Uterus (tissue), 3 donors: ENCODE measurements at regions not wholly inside any gene's neighbourhood (a gene's known extent, or its start where the extent isn't known, plus 50 kb on each side); places are given as distances from the start of the nearest gene placed in this dataset.

Experiments used
- DNase-seq, 2 donors: peaks; one replicate each; pipeline ENCODE4 v3.0.0-alpha.2; 2019 to 2020
- H3K27ac ChIP-seq, 2 donors: fragments of 200-600 bp; sonication (generic); 1 replicate in 1 of 2; 2 replicates in 1 of 2; pipeline ENCODE4 v1.5.1; 2016 to 2018
- H3K27me3 ChIP-seq, 2 donors: fragments of 200-600 bp; sonication (generic); one replicate each; pipeline ENCODE4 v1.5.1; 2018 to 2019; ENCODE audit warnings: control low read depth in 1 of 2
- H3K36me3 ChIP-seq, 2 donors: fragments of 200-600 bp; sonication (generic); one replicate each; pipeline ENCODE4 v1.5.1; 2019; ENCODE audit warnings: control low read depth in 1 of 2
- H3K4me1 ChIP-seq, 2 donors: fragments of 200-600 bp; sonication (generic); one replicate each; pipeline ENCODE4 v1.5.1; 2018 to 2019; ENCODE audit warnings: control low read depth in 1 of 2
- H3K4me3 ChIP-seq, 2 donors: fragments of 200-600 bp; sonication (generic); 1 replicate in 1 of 2; 2 replicates in 1 of 2; pipeline ENCODE4 v1.5.1; 2018 to 2019; ENCODE audit warnings: mild to moderate bottlenecking in 1 of 2
- H3K9me3 ChIP-seq, 2 donors: fragments of 200-600 bp; sonication (generic); one replicate each; pipeline ENCODE4 v1.5.1; 2019; ENCODE audit warnings: control low read depth in 1 of 2
- CTCF ChIP-seq, 4 experiments: fragments of 200-600 bp in 2 of 4; fragments of 450-650 bp in 2 of 4; sonication (generic) in 2 of 4; IDR thresholded peaks; one replicate each; pipeline ENCODE4 v1.5.1; 2016 to 2019; ENCODE audit warnings: antibody characterized with exemption in 4 of 4, mild to moderate bottlenecking in 2 of 4, moderate library complexity in 1 of 4
- POLR2A ChIP-seq, 2 donors: fragments of 450-650 bp; IDR thresholded peaks; one replicate each; pipeline ENCODE4 v1.6.1; 2016; ENCODE audit warnings: antibody characterized with exemption in 2 of 2, mild to moderate bottlenecking in 1 of 2, moderate library complexity in 1 of 2
- intact Hi-C: fragments of 100-400 bp; cut with DNase I; formaldehyde crosslinking; loops from one replicate; pipeline ENCODE4 v1.15.1; 2023; ENCODE audit warnings: low total_unique reads
- donor health status: DM: yes; HTN: yes; CAD: no.

- no peak for TF ChIP-seq CTCF (IDR thresholded peaks at IDR 0.05)
- no peak for TF ChIP-seq POLR2A (IDR thresholded peaks at IDR 0.05)
- H3K9me3 ChIP-seq = no peaks in the 10 kb centered on the region
- no peaks in the 10 kb centered on the region for H3K4me1 ChIP-seq
- no peak overlapping the region for H3K4me3 ChIP-seq
- no peak for DNase-seq
- intact Hi-C loops = no loop called here
- H3K27me3 ChIP-seq = no peaks in the 10 kb centered on the region
- H3K27ac ChIP-seq = no peak overlapping the region
- no peaks in the 10 kb centered on the region for H3K36me3 ChIP-seq
These were observed 120.2 kb upstream of the RFLNA start for GRCh38 chr12:124174451-124175348.

GRCh38 chr12:124175704-124176103 lies 119.2 kb upstream of the RFLNA start:
- no peaks in the 10 kb centered on the region for H3K4me1 ChIP-seq
- no peaks in the 10 kb centered on the region for H3K9me3 ChIP-seq
- no peaks in the 10 kb centered on the region for H3K27me3 ChIP-seq
- H3K4me3 ChIP-seq = no peak overlapping the region
- intact Hi-C loops = no loop called here
- no peak for TF ChIP-seq CTCF (IDR thresholded peaks at IDR 0.05)
- no peak for TF ChIP-seq POLR2A (IDR thresholded peaks at IDR 0.05)
- H3K27ac ChIP-seq = no peak overlapping the region
- DNase-seq = no peak
- no peaks in the 10 kb centered on the region for H3K36me3 ChIP-seq

GRCh38 chr12:124177276-124177950 lies 117.5 kb upstream of the RFLNA start:
- H3K36me3 ChIP-seq = no peaks in the 10 kb centered on the region
- TF ChIP-seq POLR2A (IDR thresholded peaks at IDR 0.05) (no peak), CTCF (IDR thresholded peaks at IDR 0.05) (no peak)
- H3K4me3 ChIP-seq = no peak overlapping the region
- no peaks in the 10 kb centered on the region for H3K4me1 ChIP-seq
- no peak for DNase-seq
- H3K9me3 ChIP-seq = no peaks in the 10 kb centered on the region
- no peaks in the 10 kb centered on the region for H3K27me3 ChIP-seq
- intact Hi-C loops = no loop called here
- no peak overlapping the region for H3K27ac ChIP-seq

GRCh38 chr12:124177951-124178316 lies 117.0 kb upstream of the RFLNA start:
- Histone ChIP-seq H3K9me3 (no peaks in the 10 kb centered on the region), H3K4me3 (no peak overlapping the region), H3K4me1 (no peaks in the 10 kb centered on the region), H3K36me3 (no peaks in the 10 kb centered on the region), H3K27me3 (no peaks in the 10 kb centered on the region), H3K27ac (no peak overlapping the region)
- intact Hi-C loops = no loop called here
- no peak for DNase-seq
- TF ChIP-seq CTCF (IDR thresholded peaks at IDR 0.05) = no peak
- no peak for TF ChIP-seq POLR2A (IDR thresholded peaks at IDR 0.05)

GRCh38 chr12:124179936-124180607 lies 114.8 kb upstream of the RFLNA start:
- Histone ChIP-seq H3K4me3 (no peak overlapping the region), H3K9me3 (no peaks in the 10 kb centered on the region), H3K27ac (no peak overlapping the region), H3K36me3 (no peaks in the 10 kb centered on the region), H3K27me3 (no peaks in the 10 kb centered on the region), H3K4me1 (no peaks in the 10 kb centered on the region)
- no peak for DNase-seq
- TF ChIP-seq POLR2A (IDR thresholded peaks at IDR 0.05) = no peak
- TF ChIP-seq CTCF (IDR thresholded peaks at IDR 0.05) = no peak
- intact Hi-C loops = no loop called here
